H1 (cell line): ENCODE measurements at regions not wholly inside any gene's neighbourhood (a gene's known extent, or its start where the extent isn't known, plus 50 kb on each side); places are given as distances from the start of the nearest gene placed in this dataset.

Experiments used
- CTCF ChIA-PET: fragments of 300-600 bp; sonication (Branson Sonifier 250); formaldehyde crosslinking; loops from one replicate; lab custom pipeline; 2021; ENCODE audit not compliant: partially characterized antibody; lab: Charles Lee
- POLR2A ChIA-PET: fragments of 300-600 bp; sonication (Branson Sonifier 250); formaldehyde crosslinking; loops from one replicate; lab custom pipeline; 2021; ENCODE audit warnings: inconsistent platforms; ENCODE audit not compliant: partially characterized antibody; lab: Charles Lee
- DNase-seq, 2 experiments: peaks; one replicate each; pipeline versions ENCODE4 v3.0.0 to v3.0.0-alpha.2; 2010 to 2022; ENCODE audit warnings: low spot score in 2 of 2, low read depth in 1 of 2, mixed read lengths in 1 of 2
- FAIRE-seq: peaks from 2 replicates; lab custom pipeline; 2011; peaks lifted over from hg19 to GRCh38; lab: Jason Lieb, UNC
- H2AFZ ChIP-seq: 2 replicates; pipeline ENCODE4 v1.8.1; 2012; ENCODE audit warnings: low read length, inconsistent platforms
- H2AK5ac ChIP-seq: 2 replicates; pipeline ENCODE4 v1.6.1; 2013; ENCODE audit warnings: low read depth, low read length
- H2BK120ac ChIP-seq: replicated peaks from 2 replicates; pipeline ENCODE3; 2013; ENCODE audit warnings: low read depth, low read length, inconsistent platforms
- H2BK12ac ChIP-seq: 2 replicates; pipeline ENCODE4 v1.6.1; 2013; ENCODE audit warnings: low read depth, low read length
- H2BK15ac ChIP-seq: 2 replicates; pipeline ENCODE4 v1.6.1; 2013; ENCODE audit warnings: low read length
- H2BK20ac ChIP-seq: 2 replicates; pipeline ENCODE4 v1.6.1; 2013; ENCODE audit warnings: low read length
- H2BK5ac ChIP-seq: 2 replicates; pipeline ENCODE4 v1.6.1; 2013; ENCODE audit warnings: low read depth, low read length
- H3K14ac ChIP-seq: 2 replicates; pipeline ENCODE4 v1.6.1; 2013; ENCODE audit warnings: inconsistent platforms; ENCODE audit not compliant: insufficient read length
- H3K18ac ChIP-seq: 2 replicates; pipeline ENCODE4 v1.6.1; 2013; ENCODE audit warnings: low read length; ENCODE audit errors: extremely low read depth
- H3K23ac ChIP-seq: 2 replicates; pipeline ENCODE4 v1.6.1; 2013; ENCODE audit warnings: inconsistent platforms; ENCODE audit not compliant: insufficient read length
- H3K23me2 ChIP-seq: 2 replicates; pipeline ENCODE4 v1.6.1; 2013; ENCODE audit warnings: low read depth, low read length
- H3K27ac ChIP-seq: 2 replicates; pipeline ENCODE4 v1.6.1; 2011; ENCODE audit warnings: low read depth, low read length, inconsistent platforms
- H3K27me3 ChIP-seq, 4 experiments: replicated peaks in 1 of 4; 1 replicate in 1 of 4; 2 replicates in 3 of 4; pipeline versions ENCODE4 v1.6.1 to v1.8.1; 2011 to 2013; ENCODE audit warnings: low read length in 3 of 4, mild to moderate bottlenecking in 3 of 4, inconsistent platforms in 2 of 4, mixed read lengths in 2 of 4, moderate library complexity in 1 of 4; ENCODE audit not compliant: control insufficient read depth in 3 of 4, insufficient read depth in 3 of 4; ENCODE audit errors: extremely low read depth in 1 of 4
- H3K36me3 ChIP-seq, 4 experiments: 2 replicates each; pipeline versions ENCODE4 v1.6.1 to v1.8.1; 2011 to 2013; ENCODE audit warnings: mild to moderate bottlenecking in 4 of 4, low read length in 3 of 4, moderate library complexity in 2 of 4, control low read depth in 1 of 4, inconsistent platforms in 1 of 4; ENCODE audit not compliant: insufficient read depth in 4 of 4, control insufficient read depth in 2 of 4
- H3K4ac ChIP-seq: replicated peaks from 2 replicates; pipeline ENCODE3; 2013; ENCODE audit warnings: low read length, low read depth, mixed read lengths, inconsistent platforms; ENCODE audit not compliant: insufficient read length
- H3K4me1 ChIP-seq, 4 experiments: replicated peaks in 1 of 4; 1 replicate in 1 of 4; 2 replicates in 3 of 4; pipeline versions ENCODE4 v1.6.1 to v1.8.1; 2011 to 2013; ENCODE audit warnings: low read length in 3 of 4, inconsistent platforms in 2 of 4, mixed read lengths in 1 of 4; ENCODE audit not compliant: insufficient read depth in 4 of 4, control insufficient read depth in 3 of 4
- H3K4me2 ChIP-seq, 2 experiments: 2 replicates each; pipeline versions ENCODE4 v1.6.1 to v1.8.1; 2011 to 2013; ENCODE audit warnings: low read depth in 2 of 2, low read length in 2 of 2, control low read depth in 1 of 2, inconsistent platforms in 1 of 2, mild to moderate bottlenecking in 1 of 2; ENCODE audit not compliant: insufficient read depth in 1 of 2
- H3K4me3 ChIP-seq, 4 experiments: fragments of 200-600, 300-600 bp in 1 of 4; sonication (generic), shearing (Covaris generic), sonication (Bioruptor Twin) in 1 of 4; 2 replicates each; pipeline versions ENCODE4 v1.5.1 to v1.8.1; 2011 to 2016; ENCODE audit warnings: low read length in 4 of 4, low read depth in 3 of 4, control low read depth in 2 of 4, inconsistent platforms in 2 of 4, mild to moderate bottlenecking in 2 of 4, mixed read lengths in 1 of 4, moderate library complexity in 1 of 4; ENCODE audit not compliant: insufficient read depth in 2 of 4; ENCODE audit errors: extremely low read depth in 1 of 4
- H3K56ac ChIP-seq: replicated peaks from 2 replicates; pipeline ENCODE3; 2013; ENCODE audit warnings: low read depth, mild to moderate bottlenecking, mixed read lengths, low read length, inconsistent platforms; ENCODE audit not compliant: insufficient read length
- H3K79me1 ChIP-seq: 2 replicates; pipeline ENCODE4 v1.6.1; 2013; ENCODE audit warnings: low read depth, low read length, control low read depth
- H3K79me2 ChIP-seq, 2 experiments: 2 replicates each; pipeline versions ENCODE4 v1.6.1 to v1.8.1; 2012 to 2013; ENCODE audit warnings: low read length in 2 of 2, mild to moderate bottlenecking in 2 of 2, inconsistent platforms in 1 of 2; ENCODE audit not compliant: insufficient read depth in 2 of 2, control insufficient read depth in 1 of 2
- H3K9ac ChIP-seq, 4 experiments: replicated peaks in 1 of 4; 1 replicate in 1 of 4; 2 replicates in 3 of 4; pipeline versions ENCODE4 v1.6.1 to v1.8.1; 2011 to 2013; ENCODE audit warnings: low read depth in 3 of 4, low read length in 3 of 4, control low read depth in 2 of 4, mild to moderate bottlenecking in 2 of 4, moderate library complexity in 2 of 4, inconsistent platforms in 1 of 4; ENCODE audit errors: extremely low read depth in 1 of 4
- H3K9me3 ChIP-seq, 2 experiments: 2 replicates each; pipeline versions ENCODE4 v1.6.1 to v1.8.1; 2012 to 2013; ENCODE audit warnings: mild to moderate bottlenecking in 2 of 2, moderate library complexity in 2 of 2, control low read depth in 1 of 2, inconsistent platforms in 1 of 2, low read depth in 1 of 2, low read length in 1 of 2, mixed read lengths in 1 of 2; ENCODE audit not compliant: insufficient read depth in 2 of 2
- H4K20me1 ChIP-seq, 2 experiments: replicated peaks in 1 of 2; 2 replicates each; pipeline versions ENCODE3 to v1.8.1; 2011 to 2013; ENCODE audit warnings: inconsistent platforms in 2 of 2, low read length in 2 of 2, mild to moderate bottlenecking in 1 of 2; ENCODE audit not compliant: insufficient read depth in 2 of 2, control insufficient read depth in 1 of 2
- H4K5ac ChIP-seq: 2 replicates; pipeline ENCODE4 v1.6.1; 2013; ENCODE audit warnings: low read length, low read depth, mixed read lengths, inconsistent platforms; ENCODE audit not compliant: insufficient read length
- H4K8ac ChIP-seq: 2 replicates; pipeline ENCODE4 v1.8.0; 2013; ENCODE audit warnings: mild to moderate bottlenecking, moderate library complexity, low read length, inconsistent platforms; ENCODE audit not compliant: insufficient read depth; ENCODE audit errors: extremely low read depth
- H4K91ac ChIP-seq: replicated peaks from 2 replicates; pipeline ENCODE3; 2013; ENCODE audit warnings: low read length, mixed read lengths, inconsistent platforms; ENCODE audit not compliant: insufficient read length
- CREB1 ChIP-seq: IDR thresholded peaks from 2 replicates; pipeline ENCODE4 v1.6.1; 2012; ENCODE audit warnings: inconsistent platforms
- GABPA ChIP-seq: IDR thresholded peaks from 2 replicates; pipeline ENCODE4 v1.6.1; 2011; ENCODE audit warnings: mild to moderate bottlenecking, low read length, moderate library complexity, borderline replicate concordance; ENCODE audit not compliant: insufficient read depth
- GTF2F1 ChIP-seq: IDR thresholded peaks from 2 replicates; pipeline ENCODE4 v1.6.1; 2012; ENCODE audit warnings: low read depth, low read length, improper control_type of control experiment, borderline replicate concordance
- POU5F1 ChIP-seq: IDR thresholded peaks from 2 replicates; pipeline ENCODE4 v1.6.1; 2011; ENCODE audit warnings: low read depth, mild to moderate bottlenecking, low read length, moderate library complexity
- RAD21 ChIP-seq, 2 experiments: IDR thresholded peaks in 1 of 2; conservative IDR thresholded peaks in 1 of 2; 2 replicates each; pipeline ENCODE4 v1.6.1; 2011; ENCODE audit warnings: low read depth in 2 of 2, low read length in 2 of 2, improper control_type of control experiment in 1 of 2, inconsistent platforms in 1 of 2, mild to moderate bottlenecking in 1 of 2, moderate library complexity in 1 of 2
- RXRA ChIP-seq: IDR thresholded peaks from 2 replicates; pipeline ENCODE4 v1.6.1; 2011; ENCODE audit warnings: low read depth, mild to moderate bottlenecking, low read length, moderate library complexity; ENCODE audit not compliant: insufficient read depth
- WGBS, 2 experiments: shearing (Covaris generic) in 1 of 2; methylation state at CpG; one replicate each; pipeline versions ENCODE4 v1.1.6 to v1.1.7; 2013 to 2015; ENCODE audit warnings: low lambda C conversion rate in 2 of 2, mixed read lengths in 2 of 2, inconsistent platforms in 1 of 2, low coverage in 1 of 2, missing lambda C conversion rate in 1 of 2; ENCODE audit not compliant: insufficient replicate concordance in 2 of 2, insufficient coverage in 1 of 2, insufficient read length in 1 of 2; ENCODE audit errors: extremely low coverage in 1 of 2, missing lambda C conversion rate in 1 of 2; 5-methylcytosine and 5-hydroxymethylcytosine counted together
- TF ChIP-seq, protein P1 (sequence below), 3 experiments: IDR thresholded peaks; 1 replicate in 2 of 3; 2 replicates in 1 of 3; pipeline versions ENCODE4 v1.5.1 to v1.6.1; 2011; ENCODE audit warnings: low read length in 3 of 3, mild to moderate bottlenecking in 3 of 3, inconsistent platforms in 2 of 3, low read depth in 1 of 3, moderate library complexity in 1 of 3; ENCODE audit not compliant: insufficient read depth in 1 of 3; ENCODE audit errors: control extremely low read depth in 1 of 3

DNA sequence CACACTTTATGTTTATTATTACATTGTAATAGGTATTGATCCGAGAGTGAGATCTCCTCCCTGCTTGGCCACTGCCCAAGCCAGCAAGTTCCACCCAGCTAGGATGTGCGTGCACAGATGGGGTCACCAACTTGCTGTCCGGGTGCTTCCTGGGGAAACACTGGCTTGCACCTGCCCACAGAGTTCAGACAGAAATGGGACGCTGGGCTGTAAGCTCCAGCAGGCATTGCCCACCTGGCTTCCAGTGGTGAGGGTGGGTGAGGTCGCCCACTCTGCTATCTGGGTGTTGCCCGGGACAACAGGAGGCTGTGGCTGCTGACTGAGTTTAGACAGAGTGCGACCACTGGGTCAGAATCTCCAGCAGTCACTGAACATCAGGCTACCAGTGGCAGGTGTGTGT is 289.8 kb upstream of the ANO3 start:
- no peak overlapping the region for H2BK5ac ChIP-seq
- H3K23ac ChIP-seq = no peak overlapping the region
- no peak overlapping the region; the same call in 1 of the 2 replicates for H4K8ac ChIP-seq
- H3K4me3 ChIP-seq = no peak overlapping the region
- peak overlapping the region; percentile 62; the same call in 1 of the 2 replicates for H2AFZ ChIP-seq
- H4K5ac ChIP-seq = no peak overlapping the region
- no peaks in the 10 kb centered on the region for H3K9me3 ChIP-seq
- H3K18ac ChIP-seq = no peak overlapping the region
- no peak overlapping the region for H2AK5ac ChIP-seq
- H3K27me3 ChIP-seq = no peaks in the 10 kb centered on the region
- DNase-seq = no peak
- H3K4me2 ChIP-seq = no peak overlapping the region
- no peak overlapping the region for H4K91ac ChIP-seq
- ChIA-PET CTCF (interaction anchor here (1.4 kb wide), 1 partner anchor 24 kb away, joined by 5 read pairs; no protein-coding TSS in a partner anchor), POLR2A (no interaction called here)
- H3K4me1 ChIP-seq = no peaks in the 10 kb centered on the region
- FAIRE-seq = no peak
- H2BK12ac ChIP-seq = no peak overlapping the region
- no peak overlapping the region for H3K27ac ChIP-seq
- H3K79me1 ChIP-seq = no peaks in the 10 kb centered on the region
- H3K14ac ChIP-seq = no peak overlapping the region
- no peaks in the 10 kb centered on the region for H3K36me3 ChIP-seq
- no peaks in the 10 kb centered on the region for H4K20me1 ChIP-seq
- no peak overlapping the region for H2BK20ac ChIP-seq
- TF ChIP-seq, protein P1, sequence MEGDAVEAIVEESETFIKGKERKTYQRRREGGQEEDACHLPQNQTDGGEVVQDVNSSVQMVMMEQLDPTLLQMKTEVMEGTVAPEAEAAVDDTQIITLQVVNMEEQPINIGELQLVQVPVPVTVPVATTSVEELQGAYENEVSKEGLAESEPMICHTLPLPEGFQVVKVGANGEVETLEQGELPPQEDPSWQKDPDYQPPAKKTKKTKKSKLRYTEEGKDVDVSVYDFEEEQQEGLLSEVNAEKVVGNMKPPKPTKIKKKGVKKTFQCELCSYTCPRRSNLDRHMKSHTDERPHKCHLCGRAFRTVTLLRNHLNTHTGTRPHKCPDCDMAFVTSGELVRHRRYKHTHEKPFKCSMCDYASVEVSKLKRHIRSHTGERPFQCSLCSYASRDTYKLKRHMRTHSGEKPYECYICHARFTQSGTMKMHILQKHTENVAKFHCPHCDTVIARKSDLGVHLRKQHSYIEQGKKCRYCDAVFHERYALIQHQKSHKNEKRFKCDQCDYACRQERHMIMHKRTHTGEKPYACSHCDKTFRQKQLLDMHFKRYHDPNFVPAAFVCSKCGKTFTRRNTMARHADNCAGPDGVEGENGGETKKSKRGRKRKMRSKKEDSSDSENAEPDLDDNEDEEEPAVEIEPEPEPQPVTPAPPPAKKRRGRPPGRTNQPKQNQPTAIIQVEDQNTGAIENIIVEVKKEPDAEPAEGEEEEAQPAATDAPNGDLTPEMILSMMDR (IDR thresholded peaks at IDR 0.05; ENCODE audit: control extremely low read depth in 1 of 3, insufficient read depth in 1 of 3, low read depth in 1 of 3, low read length in 3 of 3) = no peak
- TF ChIP-seq RXRA (no peak), GTF2F1 (no peak), RAD21 (IDR thresholded peaks at IDR 0.05 in 1 of 2, conservative IDR thresholded peaks at IDR 0.05 in 1 of 2; ENCODE audit: low read depth in 2 of 2, low read length in 2 of 2) (no peak), POU5F1 (no peak), GABPA (no peak), CREB1 (no peak)
- no peak overlapping the region for H3K56ac ChIP-seq
- WGBS, 2 experiments = 82% methylated on average over 7 of the region's 7 CpGs; no CpG with 5 or more reads in 1 of the 2 experiments
- H3K79me2 ChIP-seq = no peaks in the 10 kb centered on the region
- no peak overlapping the region for H2BK120ac ChIP-seq
- H3K23me2 ChIP-seq = no peaks in the 10 kb centered on the region
- no peak overlapping the region for H3K9ac ChIP-seq
- H3K4ac ChIP-seq = no peak overlapping the region
- H2BK15ac ChIP-seq = no peak overlapping the region
